GM19324 (cell line): ENCODE measurements at regions not wholly inside any gene's neighbourhood (a gene's known extent, or its start where the extent isn't known, plus 50 kb on each side); places are given as distances from the start of the nearest gene placed in this dataset.

Experiments
- ATAC-seq: cut with Tn5 transposase; IDR thresholded peaks from one replicate; pipeline ENCODE4 v1.9.1; 2021; ENCODE audit warnings: mild to moderate bottlenecking, moderate library complexity; ENCODE audit not compliant: unreplicated experiment, low FRiP score

DNA sequence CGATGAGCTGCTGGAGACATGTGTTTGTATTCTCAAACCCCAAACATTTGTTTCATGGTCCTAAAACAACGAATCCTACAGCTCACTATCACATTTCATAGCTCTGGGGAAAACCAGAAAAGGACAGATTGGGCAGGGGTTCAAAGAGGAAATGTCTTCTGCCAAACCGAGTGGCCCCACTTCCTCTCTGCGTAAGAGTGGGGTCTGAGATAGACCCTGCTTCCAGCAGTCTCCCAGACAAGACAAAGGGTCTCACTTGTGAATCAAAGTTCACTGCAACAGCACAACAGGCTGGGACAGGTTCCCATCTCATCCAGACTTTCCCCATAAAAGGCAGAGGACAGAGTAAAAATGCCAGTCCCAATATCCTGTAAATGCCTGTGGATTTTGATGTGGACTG, 276.2 kb upstream of the SLC24A2 start:
- no peak for ATAC-seq

- ATAC-seq = no peak
Measured at GRCh38 chr9:20054734-20055133, 265.9 kb upstream of the SLC24A2 start.

GRCh38 chr9:20048985-20049384, 260.1 kb upstream of the SLC24A2 start:
- ATAC-seq = no peak

DNA sequence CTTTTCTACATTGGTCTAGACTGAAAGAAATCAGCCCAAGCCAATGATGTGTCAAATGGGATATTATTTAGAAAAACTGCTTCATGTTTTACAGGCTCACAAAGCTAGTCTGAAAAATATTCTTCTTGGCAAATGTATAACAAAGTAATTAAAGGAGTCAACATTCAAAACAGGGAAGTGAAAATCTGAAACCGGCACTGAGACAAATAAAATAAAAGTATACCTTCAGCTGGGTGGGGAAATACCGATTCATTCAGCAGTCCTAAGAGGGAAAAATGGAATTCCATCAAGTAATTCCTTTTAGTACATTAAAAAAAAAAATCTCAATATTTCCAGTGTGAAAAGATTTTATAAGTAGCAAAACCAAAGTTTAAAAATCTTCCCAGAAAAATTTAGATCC, 259.6 kb upstream of the SLC24A2 start:
- ATAC-seq = no peak

GRCh38 chr9:20044686-20045085, 255.8 kb upstream of the SLC24A2 start:
- no peak for ATAC-seq

- peak; percentile 38 for ATAC-seq
Measured at GRCh38 chr9:20043461-20043860, 254.6 kb upstream of the SLC24A2 start.

- peak; percentile 60 for ATAC-seq
Measured at GRCh38 chr9:20043035-20043434, 254.2 kb upstream of the SLC24A2 start.

GRCh38 chr9:20042128-20042711, 253.4 kb upstream of the SLC24A2 start:
- no peak for ATAC-seq

- ATAC-seq = no peak
Measured at GRCh38 chr9:20041697-20042081, 252.9 kb upstream of the SLC24A2 start.

DNA sequence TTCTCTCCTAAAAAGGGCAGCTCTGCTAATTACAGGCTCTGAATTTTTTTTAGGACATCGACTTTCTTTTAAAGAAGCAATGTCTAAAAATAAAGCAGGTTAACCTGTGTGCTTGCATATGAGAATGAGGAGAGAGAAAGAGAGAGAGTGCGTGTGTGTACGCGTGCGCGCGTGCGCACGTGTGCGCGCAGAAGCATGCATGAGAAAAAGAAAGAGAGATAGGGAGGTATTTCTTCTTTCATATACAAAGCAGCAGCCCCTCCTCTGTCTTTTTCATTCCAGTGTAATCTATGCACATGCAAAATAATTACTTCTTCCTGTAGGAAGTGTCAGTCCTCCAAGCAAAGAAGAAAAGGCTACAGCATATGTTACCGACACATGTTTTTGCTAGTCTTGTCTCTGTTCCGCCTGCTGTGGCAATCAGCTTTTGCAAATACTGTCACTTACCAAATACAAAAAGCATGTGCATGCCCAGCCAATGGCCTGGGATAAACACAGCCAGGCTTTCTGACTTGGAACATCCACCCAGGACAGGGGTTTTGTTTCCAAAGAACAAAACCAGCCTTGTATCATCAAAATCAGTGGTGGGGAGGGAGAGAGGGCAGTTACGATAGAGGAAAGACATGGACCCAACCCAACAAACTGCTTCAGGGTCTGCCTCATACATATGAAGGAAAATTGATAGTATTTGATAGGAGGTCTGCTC, 252.3 kb upstream of the SLC24A2 start:
- no peak for ATAC-seq

- ATAC-seq = no peak
Measured at GRCh38 chr9:20037699-20038098, 248.9 kb upstream of the SLC24A2 start.

- ATAC-seq = no peak
Measured at GRCh38 chr9:20033511-20033910, 244.7 kb upstream of the SLC24A2 start.

DNA sequence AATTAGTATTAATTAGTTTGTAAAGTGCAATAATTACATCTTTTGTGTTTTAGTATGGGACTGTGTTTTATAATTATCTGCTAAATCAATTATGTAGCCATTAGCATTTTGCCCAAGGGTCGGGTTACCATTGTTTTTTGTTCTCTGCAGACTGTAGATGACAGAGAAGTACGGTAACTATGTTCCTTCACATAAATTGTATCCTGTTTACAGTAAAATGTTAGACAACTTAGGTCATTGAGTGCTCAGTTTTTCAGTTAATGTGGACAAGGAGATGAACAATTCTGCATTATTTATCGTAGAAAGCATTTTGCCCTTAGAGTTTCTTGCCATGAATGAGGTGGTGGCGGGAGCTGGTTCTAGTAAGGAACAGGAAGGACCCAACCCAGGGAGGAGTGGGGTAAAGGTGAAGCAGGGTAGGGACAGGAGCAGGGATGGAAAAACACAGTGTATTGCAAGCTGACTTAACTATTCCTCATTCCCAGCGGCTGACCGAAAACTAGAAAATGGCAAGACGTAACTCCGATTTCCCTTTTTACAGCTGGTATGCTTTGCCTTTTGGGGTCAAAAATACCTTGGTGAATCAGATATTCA, 243.7 kb upstream of the SLC24A2 start:
- ATAC-seq = no peak

GRCh38 chr9:20031836-20032235, 243.0 kb upstream of the SLC24A2 start:
- no peak for ATAC-seq

DNA sequence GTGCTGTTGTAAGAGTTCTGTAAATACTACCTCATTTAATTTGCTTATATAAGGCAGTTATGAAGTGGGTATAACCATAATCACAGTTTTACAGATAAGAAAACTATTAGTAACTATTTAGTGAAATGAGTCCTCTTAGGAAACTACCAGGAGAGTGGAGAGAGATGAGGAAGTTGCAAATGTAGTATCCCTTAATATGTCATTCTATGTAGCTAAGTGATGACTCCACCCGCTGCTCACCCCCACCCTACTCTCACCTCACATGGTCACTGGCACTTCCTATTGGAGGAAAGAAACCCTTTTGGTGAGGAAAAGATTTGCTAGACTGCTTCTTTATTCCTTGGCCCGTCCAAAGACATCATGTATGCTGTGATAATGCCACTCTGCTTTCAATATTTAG, 241.8 kb upstream of the SLC24A2 start:
- ATAC-seq = no peak

GRCh38 chr9:20030221-20030620, 241.4 kb upstream of the SLC24A2 start:
- ATAC-seq = no peak

- ATAC-seq = no peak
Measured at GRCh38 chr9:20028849-20029231, 240.0 kb upstream of the SLC24A2 start.

DNA sequence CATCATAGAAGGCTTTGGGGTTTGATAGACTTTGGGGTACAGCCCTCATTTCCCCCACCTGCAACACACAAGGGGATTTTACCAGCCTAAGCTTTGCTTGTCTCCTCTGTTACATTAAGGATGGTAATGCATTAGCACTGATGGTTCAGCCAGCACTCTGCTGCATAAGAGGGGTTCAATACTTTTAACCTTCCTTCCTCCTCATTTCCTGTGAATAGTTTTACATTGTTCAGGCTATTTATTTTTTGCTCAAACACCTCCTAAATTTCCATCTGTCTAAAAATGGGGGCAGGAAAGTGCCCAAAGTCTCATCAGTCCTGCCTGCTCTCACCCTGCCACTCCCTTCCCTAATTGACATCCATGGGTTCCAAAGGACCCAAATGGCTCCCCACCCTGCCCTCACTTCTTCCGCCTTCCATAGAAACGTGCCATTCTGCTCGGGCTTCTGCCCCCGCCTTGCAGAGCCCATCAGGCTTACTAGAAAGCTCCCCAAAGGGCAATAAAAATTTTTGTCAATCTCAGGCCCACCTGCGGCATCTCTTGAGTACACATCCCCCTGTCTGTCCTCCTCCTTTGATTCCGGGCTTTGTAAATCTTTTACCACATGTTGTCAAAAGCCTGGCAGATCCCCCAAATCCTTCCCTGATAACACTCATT, 239.5 kb upstream of the SLC24A2 start:
- ATAC-seq = no peak

DNA sequence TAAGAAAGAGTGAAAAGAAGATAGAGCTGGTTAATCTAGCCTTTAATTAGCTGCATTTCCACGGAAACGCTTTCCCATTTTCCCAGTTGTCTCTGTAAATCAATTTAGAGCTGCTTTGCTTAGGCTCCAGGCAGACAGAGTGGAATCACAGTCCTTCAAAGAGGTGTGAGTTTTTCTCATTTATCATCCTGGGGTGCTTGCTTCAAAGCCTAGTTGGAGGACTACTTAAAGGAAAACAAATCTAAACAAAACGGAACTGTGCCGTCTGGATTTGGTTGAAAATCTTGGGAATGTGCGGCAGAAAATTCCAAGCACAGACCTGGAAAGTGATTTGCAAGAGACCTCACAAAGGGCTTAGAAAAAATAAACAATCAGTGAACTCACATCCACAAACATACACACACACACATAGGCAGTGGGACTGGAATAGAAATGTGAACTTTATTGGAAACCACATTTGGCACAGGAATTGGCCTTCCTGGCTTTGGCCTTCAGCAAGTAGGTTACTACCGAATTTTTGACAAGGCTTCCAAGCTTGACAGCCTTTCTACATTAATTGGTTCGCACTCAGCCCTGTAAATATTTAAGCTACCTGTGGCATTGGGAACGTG, 235.2 kb upstream of the SLC24A2 start:
- ATAC-seq = no peak

DNA sequence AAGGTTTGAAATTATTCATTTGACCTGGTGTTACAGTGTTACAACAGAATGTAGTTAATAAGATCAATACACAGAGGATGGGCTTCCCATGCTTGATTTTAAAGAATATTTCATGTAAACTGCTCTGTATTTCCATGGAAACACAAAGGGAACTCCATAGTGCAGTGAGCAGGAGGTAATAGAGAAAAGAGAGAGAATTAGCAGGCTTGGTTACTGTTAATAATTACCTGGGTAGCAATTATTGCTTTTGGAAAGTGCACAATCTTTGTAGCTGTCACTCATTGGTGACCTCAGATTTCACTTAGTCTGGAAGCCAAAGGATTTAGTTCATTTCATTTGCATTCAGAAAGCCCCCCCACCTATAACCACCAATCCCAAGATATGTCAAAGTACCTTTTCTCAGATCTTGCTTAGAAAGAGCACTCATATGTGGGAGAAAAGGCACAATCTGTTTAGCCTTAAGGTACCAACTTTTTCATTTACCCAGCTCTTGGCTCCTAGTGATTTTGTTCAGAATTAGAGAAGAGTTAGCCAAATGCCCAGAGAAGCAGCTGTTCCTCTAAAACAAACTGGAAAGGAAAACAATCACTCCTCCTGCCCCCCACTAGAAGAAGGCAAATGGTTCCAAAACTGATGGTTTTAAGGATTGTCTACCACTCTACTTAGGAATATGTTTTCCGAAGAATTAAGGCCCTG, 234.5 kb upstream of the SLC24A2 start:
- no peak for ATAC-seq

- ATAC-seq = no peak
Measured at GRCh38 chr9:20022410-20022809, 233.6 kb upstream of the SLC24A2 start.
